A549 (cell line): ENCODE measurements at regions not wholly inside any gene's neighbourhood (a gene's known extent, or its start where the extent isn't known, plus 50 kb on each side); places are given as distances from the start of the nearest gene placed in this dataset.

ENCODE experiments used
- BHLHE40 ChIP-seq: IDR thresholded peaks from 2 replicates; pipeline ENCODE4 v1.6.1; 2012; ENCODE audit warnings: low read depth, low read length, inconsistent platforms
- CHD2 ChIP-seq: fragments of 150-350 bp; IDR thresholded peaks from 2 replicates; pipeline ENCODE4 v1.6.1; 2014; ENCODE audit warnings: low read length; ENCODE audit not compliant: partially characterized antibody
- HOXA7 ChIP-seq: fragments of 250-450 bp; sonication (Bioruptor Pico); IDR thresholded peaks from 2 replicates; pipeline ENCODE4 v1.5.0; 2020; ENCODE audit warnings: mild to moderate bottlenecking, moderate library complexity
- MAZ ChIP-seq: fragments of 150-350 bp; IDR thresholded peaks from 2 replicates; pipeline ENCODE4 v1.6.1; 2014; ENCODE audit warnings: antibody characterized with exemption, low read depth, low read length, borderline replicate concordance
- POLR2A ChIP-seq: IDR thresholded peaks from 2 replicates; pipeline ENCODE4 v1.6.1; 2012; ENCODE audit warnings: mild to moderate bottlenecking, low read length
- RCOR1 ChIP-seq: fragments of 150-350 bp; IDR thresholded peaks from 2 replicates; pipeline ENCODE4 v1.6.1; 2014; ENCODE audit warnings: antibody characterized with exemption, low read length, low read depth
- RFX5 ChIP-seq: fragments of 450-650 bp; IDR thresholded peaks from 2 replicates; pipeline ENCODE4 v1.7.1; 2014; ENCODE audit warnings: antibody characterized with exemption, mild to moderate bottlenecking, moderate library complexity
- SREBF2 ChIP-seq: fragments of 450-650 bp; IDR thresholded peaks from 2 replicates; pipeline ENCODE4 v1.6.1; 2014; ENCODE audit warnings: mild to moderate bottlenecking, moderate library complexity
- TF ChIP-seq, protein P1 (sequence below): fragments of 450-650 bp; IDR thresholded peaks from 2 replicates; pipeline ENCODE4 v1.6.1; 2014; ENCODE audit warnings: antibody characterized with exemption
- TF ChIP-seq, protein P2 (sequence below): fragments of >200 bp; sonication (Bioruptor Twin); formaldehyde crosslinking; IDR thresholded peaks from 3 replicates; pipeline ENCODE4 v1.5.1; 2016
- TF ChIP-seq, protein P3 (sequence below): fragments of 200-600 bp; sonication (generic); IDR thresholded peaks from 2 replicates; pipeline ENCODE4 v1.6.1; 2016; ENCODE audit warnings: antibody characterized with exemption, mild to moderate bottlenecking, moderate library complexity
- TF ChIP-seq, protein P4 (sequence below): IDR thresholded peaks from 2 replicates; pipeline ENCODE4 v1.6.1; 2012
- TF ChIP-seq, protein P5 (sequence below): fragments of 150-350 bp; IDR thresholded peaks from 2 replicates; pipeline ENCODE4 v1.6.1; 2014; ENCODE audit warnings: low read depth, mild to moderate bottlenecking, low read length

DNA sequence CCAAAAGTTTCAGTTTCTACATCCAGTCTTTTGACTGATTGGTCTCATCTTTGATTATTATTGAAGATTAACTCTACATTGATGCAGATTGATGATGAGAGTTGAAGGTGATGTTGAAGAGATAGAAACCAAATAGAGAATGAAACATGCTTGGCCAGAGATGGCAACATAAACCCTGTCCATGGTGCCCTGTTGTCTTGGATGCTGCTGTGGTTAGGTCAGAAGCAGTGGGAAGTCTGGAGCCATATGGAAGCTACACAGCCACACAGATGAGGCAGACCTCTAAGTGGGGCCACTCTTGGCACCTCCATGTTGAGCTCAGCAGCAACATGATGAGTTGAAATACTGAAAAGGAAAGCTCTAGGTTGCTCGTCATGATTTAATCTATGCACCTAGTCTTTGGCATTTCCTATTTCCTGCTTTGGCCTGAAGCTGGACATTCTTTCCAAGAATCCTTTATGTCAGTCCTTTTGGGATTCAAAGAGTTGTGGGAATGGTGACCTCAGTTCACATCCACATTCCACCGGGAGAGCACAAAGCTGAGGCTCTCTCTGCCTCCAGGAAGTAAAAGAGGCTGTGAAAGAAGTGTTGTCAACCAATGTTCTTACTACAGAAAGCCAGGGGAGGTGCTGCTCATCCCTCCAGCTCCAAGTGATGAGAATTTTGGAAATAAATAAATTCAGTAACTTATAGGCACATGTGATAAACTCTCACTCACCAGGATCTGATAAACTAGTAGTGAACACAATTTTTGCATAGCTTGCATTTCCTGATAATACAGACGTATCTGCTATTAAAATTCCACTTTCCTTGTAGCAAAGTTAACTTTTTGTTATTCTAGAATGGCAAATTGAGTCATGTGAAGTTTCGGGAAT is 127.7 kb upstream of the MAF start:
- TF ChIP-seq, protein P1, sequence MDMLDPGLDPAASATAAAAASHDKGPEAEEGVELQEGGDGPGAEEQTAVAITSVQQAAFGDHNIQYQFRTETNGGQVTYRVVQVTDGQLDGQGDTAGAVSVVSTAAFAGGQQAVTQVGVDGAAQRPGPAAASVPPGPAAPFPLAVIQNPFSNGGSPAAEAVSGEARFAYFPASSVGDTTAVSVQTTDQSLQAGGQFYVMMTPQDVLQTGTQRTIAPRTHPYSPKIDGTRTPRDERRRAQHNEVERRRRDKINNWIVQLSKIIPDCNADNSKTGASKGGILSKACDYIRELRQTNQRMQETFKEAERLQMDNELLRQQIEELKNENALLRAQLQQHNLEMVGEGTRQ, result no peak
- TF ChIP-seq, protein P2, sequence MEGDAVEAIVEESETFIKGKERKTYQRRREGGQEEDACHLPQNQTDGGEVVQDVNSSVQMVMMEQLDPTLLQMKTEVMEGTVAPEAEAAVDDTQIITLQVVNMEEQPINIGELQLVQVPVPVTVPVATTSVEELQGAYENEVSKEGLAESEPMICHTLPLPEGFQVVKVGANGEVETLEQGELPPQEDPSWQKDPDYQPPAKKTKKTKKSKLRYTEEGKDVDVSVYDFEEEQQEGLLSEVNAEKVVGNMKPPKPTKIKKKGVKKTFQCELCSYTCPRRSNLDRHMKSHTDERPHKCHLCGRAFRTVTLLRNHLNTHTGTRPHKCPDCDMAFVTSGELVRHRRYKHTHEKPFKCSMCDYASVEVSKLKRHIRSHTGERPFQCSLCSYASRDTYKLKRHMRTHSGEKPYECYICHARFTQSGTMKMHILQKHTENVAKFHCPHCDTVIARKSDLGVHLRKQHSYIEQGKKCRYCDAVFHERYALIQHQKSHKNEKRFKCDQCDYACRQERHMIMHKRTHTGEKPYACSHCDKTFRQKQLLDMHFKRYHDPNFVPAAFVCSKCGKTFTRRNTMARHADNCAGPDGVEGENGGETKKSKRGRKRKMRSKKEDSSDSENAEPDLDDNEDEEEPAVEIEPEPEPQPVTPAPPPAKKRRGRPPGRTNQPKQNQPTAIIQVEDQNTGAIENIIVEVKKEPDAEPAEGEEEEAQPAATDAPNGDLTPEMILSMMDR, result no peak
- TF ChIP-seq, protein P3, sequence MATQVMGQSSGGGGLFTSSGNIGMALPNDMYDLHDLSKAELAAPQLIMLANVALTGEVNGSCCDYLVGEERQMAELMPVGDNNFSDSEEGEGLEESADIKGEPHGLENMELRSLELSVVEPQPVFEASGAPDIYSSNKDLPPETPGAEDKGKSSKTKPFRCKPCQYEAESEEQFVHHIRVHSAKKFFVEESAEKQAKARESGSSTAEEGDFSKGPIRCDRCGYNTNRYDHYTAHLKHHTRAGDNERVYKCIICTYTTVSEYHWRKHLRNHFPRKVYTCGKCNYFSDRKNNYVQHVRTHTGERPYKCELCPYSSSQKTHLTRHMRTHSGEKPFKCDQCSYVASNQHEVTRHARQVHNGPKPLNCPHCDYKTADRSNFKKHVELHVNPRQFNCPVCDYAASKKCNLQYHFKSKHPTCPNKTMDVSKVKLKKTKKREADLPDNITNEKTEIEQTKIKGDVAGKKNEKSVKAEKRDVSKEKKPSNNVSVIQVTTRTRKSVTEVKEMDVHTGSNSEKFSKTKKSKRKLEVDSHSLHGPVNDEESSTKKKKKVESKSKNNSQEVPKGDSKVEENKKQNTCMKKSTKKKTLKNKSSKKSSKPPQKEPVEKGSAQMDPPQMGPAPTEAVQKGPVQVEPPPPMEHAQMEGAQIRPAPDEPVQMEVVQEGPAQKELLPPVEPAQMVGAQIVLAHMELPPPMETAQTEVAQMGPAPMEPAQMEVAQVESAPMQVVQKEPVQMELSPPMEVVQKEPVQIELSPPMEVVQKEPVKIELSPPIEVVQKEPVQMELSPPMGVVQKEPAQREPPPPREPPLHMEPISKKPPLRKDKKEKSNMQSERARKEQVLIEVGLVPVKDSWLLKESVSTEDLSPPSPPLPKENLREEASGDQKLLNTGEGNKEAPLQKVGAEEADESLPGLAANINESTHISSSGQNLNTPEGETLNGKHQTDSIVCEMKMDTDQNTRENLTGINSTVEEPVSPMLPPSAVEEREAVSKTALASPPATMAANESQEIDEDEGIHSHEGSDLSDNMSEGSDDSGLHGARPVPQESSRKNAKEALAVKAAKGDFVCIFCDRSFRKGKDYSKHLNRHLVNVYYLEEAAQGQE, result no peak; the same call in 1 of the 2 replicates
- TF ChIP-seq POLR2A, result no peak
- TF ChIP-seq HOXA7 (CRISPR knock-in tag), result no peak
- no peak for TF ChIP-seq CHD2
- no peak for TF ChIP-seq SREBF2
- TF ChIP-seq RCOR1, result no peak
- TF ChIP-seq MAZ, result no peak
- TF ChIP-seq BHLHE40, result no peak
- TF ChIP-seq, protein P4, sequence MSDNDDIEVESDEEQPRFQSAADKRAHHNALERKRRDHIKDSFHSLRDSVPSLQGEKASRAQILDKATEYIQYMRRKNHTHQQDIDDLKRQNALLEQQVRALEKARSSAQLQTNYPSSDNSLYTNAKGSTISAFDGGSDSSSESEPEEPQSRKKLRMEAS, result no peak
- TF ChIP-seq, protein P5, sequence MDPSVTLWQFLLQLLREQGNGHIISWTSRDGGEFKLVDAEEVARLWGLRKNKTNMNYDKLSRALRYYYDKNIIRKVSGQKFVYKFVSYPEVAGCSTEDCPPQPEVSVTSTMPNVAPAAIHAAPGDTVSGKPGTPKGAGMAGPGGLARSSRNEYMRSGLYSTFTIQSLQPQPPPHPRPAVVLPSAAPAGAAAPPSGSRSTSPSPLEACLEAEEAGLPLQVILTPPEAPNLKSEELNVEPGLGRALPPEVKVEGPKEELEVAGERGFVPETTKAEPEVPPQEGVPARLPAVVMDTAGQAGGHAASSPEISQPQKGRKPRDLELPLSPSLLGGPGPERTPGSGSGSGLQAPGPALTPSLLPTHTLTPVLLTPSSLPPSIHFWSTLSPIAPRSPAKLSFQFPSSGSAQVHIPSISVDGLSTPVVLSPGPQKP, result no peak
- no peak for TF ChIP-seq RFX5
